Fibroblast of peridontal ligament (primary cell): ENCODE measurements at regions not wholly inside any gene's neighbourhood (a gene's known extent, or its start where the extent isn't known, plus 50 kb on each side); places are given as distances from the start of the nearest gene placed in this dataset.
"Not testable (repeated sequence)": the region's sequence is repeated elsewhere in the genome, so short reads cannot be mapped to it uniquely, and the experiment has no call there.

Experiments
- DNase-seq: peaks from one replicate; pipeline ENCODE4 v3.0.0-alpha.2; 2010; ENCODE audit errors: extremely low read depth

DNA sequence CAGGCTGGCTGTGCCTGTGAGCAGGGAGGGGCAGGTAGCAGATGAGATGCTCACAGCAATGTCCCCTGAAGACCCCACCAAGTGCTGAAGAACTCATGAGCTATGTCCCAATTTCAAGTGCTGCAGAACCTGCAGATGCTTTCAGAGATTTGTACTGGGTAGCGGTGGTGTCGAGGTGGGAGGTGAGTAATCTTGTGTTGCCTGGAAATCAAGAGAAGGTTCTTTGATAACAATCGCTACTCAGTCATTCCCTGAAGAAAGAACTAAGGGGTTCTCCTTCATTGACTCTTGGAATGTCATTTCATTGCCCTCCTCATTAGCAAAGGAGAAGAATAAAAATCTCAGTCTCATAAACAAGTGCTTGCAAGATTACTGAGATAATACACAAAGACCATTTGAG is 246.4 kb downstream of the EMX2 start:
- DNase-seq: no peak

DNA sequence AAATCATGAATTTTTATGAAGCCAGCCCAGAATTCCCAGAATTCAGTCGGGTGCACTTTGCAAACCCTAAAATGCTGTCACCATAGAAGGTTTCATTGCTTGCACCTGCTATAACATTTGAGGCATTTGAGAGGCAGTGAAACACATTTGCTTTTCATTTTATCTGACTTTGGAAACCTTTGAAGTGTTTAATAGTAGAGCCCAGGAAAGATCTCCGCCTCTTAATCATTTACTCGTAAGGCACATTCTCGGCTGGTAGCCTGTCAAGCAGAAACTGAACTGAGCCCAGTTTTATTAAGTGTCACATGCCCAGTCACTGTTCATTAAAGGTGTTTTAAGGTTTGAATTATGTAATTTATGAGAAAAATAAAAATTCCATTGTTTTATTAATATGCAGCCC is 247.6 kb downstream of the EMX2 start:
- DNase-seq: no peak

DNA sequence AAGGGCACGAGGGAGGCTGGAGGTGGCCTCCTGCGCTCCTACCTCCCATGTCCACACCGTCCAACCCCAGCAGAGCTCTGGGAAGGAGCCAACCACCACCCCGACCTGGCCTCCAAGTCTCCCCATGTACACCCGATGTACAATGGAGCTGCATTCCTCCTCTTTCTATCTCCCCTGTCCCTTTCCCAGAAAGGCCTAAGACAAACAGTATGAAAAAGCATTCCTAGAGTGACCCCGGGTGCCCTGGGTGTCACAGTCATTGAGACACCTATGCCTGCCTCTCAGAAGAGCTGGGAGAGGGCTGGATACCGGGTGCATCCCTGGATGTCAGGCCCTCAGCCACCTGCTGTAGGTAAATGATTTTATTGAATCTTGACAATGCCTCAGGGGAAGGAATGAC is 248.1 kb downstream of the EMX2 start:
- no peak for DNase-seq

DNA sequence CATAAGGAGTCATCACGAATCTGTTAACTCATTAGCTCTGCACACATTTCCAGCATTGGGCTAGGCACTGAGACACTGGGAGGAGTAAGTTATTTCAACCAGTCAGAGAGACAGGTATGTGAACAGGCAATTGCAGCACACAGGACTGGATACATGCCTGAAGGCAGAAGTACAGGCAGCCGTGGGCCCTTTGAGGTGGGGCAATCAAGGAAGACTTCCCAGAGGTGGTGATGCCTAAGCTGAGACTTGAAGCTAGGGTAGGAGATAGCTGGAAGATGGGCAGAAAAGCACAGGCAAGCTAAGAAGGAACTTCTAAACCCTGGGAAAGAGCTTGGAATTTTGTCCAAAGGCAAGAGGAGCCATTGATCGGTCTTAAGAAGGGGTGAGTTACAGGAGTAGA is 249.7 kb downstream of the EMX2 start:
- no peak for DNase-seq

GRCh38 chr10:117796130-117796745 is 250.5 kb downstream of the RAB11FIP2 start:
- DNase-seq: no peak

DNA sequence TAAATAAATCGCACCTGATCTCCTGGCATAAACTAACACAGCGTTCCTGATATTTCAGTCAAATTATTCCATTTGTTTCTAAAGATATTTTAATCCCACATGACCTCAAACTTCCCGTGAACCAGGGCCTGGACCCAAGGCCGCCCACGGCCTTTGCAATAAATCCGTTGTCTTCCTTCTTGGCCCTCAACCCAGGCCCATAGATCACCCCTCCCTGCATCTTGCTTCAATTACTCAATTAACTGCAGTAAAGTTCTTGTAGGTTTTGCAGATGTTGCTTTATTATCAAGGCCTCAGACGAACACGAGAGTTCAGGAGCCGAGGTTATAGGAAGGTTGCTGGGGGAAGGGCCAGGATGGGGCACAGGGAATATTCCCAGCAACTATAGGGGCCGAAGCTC is 249.4 kb downstream of the RAB11FIP2 start:
- no peak for DNase-seq

GRCh38 chr10:117801691-117802090 is 245.1 kb downstream of the RAB11FIP2 start:
- DNase-seq: no peak

GRCh38 chr10:117804470-117805011 is 242.2 kb downstream of the RAB11FIP2 start:
- no peak for DNase-seq

- DNase-seq: no peak
Measured at GRCh38 chr10:117805139-117805538, 241.6 kb downstream of the RAB11FIP2 start.

GRCh38 chr10:117807441-117807840 is 239.3 kb downstream of the RAB11FIP2 start:
- DNase-seq: no peak

DNA sequence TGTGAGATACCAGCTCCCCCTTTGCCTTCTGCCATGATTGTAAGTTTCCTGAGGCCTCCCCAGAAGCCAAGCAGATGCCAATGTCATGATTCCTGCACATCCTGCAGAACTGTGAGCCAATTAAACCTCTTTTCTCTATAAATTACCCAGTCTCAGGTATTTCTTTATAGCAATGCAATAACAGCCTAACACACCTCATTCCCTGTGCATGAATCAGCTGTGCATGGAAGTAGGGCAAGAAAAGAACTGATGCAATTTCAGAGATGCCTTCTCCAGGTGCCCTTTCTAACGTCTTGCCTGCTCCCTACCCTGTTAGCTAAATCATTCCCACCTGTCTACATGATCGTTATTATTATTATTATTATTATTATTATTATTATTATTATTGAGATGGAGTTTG is 230.9 kb downstream of the RAB11FIP2 start:
- not testable (repeated sequence) for DNase-seq

DNA sequence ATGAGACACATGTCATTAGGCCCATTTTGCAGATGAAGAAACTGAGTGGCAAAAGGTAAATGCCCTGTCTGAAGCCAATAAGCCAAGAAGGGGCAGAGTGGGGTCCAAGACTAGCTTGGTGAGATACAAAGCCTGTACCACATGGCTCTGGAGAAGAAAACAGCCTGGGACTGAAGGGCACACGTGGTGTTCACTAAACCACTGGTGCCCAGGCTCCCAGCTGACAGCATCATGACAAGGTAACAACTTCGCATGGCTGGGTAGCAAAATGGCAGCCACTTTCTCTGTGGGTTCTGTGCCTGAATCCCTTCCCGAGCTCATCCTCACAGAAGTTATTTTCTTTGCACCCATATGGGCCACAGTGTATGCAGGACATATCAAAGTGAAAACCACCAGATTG is 229.6 kb downstream of the RAB11FIP2 start:
- no peak for DNase-seq

GRCh38 chr10:117818721-117819120 is 228.0 kb downstream of the RAB11FIP2 start:
- DNase-seq: no peak

DNA sequence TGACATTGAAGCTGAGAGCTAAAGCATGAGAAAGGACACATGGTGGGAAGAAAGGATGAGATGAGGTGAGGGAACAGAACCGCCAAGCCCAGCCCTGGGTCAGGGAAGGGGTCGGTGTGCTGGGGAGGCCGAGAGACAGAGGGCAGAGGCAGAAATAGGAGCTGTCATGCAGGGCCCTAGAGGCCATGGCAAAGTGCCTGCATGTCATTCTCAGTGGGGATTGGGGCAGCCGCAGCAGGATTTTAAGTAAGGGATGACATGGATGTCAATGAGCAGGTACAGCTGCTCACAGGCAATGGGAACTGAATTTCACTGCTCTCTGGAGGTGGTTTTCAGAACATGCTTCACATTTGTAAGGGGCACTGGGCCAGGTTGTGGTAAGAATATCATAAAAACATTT is 227.4 kb downstream of the RAB11FIP2 start:
- no peak for DNase-seq

DNA sequence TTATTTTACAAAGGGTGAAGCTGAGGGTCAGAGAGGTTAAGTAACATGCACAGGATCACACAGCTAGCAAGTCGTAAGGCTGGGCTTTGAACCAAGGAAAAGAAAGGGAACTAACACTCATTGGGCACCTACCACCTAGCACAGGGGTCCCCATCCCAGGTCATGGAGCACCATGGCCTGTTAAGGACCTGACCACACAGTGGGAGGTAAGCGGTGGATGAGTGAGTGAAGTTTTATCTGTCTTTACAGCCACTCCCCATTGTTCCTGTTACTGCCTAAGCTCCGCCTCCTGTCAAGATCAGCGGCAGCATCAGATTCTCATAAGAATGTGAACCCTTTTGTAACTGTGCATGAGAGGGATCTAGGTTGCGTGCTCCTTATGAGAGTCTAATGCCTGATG is 222.8 kb downstream of the RAB11FIP2 start:
- no peak for DNase-seq

DNA sequence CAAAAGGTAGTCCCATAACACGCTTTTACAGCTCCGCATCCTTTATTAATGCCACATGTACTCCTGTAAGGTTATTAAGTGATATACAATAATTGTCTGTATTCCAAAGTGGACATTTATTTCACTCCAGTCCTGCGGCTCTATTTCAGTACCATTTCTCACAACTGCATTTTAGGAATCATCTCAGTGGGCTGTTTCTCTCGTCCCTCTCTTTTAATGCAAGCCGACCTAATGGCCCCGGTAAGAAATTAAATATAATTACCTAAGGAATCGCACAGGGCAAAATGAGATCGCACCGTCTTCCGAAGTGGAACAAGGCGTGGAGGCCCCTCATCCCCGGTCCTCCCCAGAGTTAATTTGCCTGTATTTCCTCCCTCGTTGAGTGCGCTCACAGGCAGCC is 216.5 kb downstream of the RAB11FIP2 start:
- DNase-seq: no peak

GRCh38 chr10:117830787-117831212 is 215.9 kb downstream of the RAB11FIP2 start:
- DNase-seq: no peak

GRCh38 chr10:117838500-117839498 is 207.9 kb downstream of the RAB11FIP2 start:
- DNase-seq: not testable (repeated sequence)

DNA sequence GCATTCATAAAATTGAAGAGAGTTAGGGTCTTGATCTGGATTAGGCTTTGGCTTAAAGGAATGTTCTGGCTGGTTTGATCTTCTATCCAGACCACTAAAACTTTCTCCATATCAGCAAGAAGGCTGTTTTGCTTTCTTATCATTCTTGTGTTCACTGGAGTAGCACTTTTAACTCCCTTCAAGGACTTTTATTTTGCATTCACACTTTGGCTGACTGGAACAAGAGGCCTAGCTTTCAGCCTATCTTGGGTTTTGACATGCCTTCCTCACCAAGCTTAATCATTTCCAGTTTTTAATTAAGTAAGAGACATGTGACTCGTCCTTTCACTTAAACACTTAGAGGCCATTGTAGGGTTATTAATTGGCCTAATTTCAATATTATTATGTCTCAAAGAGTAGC is 190.3 kb downstream of the RAB11FIP2 start:
- DNase-seq: not testable (repeated sequence)

- DNase-seq: no peak
Measured at GRCh38 chr10:117860135-117860534, 186.6 kb downstream of the RAB11FIP2 start.

DNA sequence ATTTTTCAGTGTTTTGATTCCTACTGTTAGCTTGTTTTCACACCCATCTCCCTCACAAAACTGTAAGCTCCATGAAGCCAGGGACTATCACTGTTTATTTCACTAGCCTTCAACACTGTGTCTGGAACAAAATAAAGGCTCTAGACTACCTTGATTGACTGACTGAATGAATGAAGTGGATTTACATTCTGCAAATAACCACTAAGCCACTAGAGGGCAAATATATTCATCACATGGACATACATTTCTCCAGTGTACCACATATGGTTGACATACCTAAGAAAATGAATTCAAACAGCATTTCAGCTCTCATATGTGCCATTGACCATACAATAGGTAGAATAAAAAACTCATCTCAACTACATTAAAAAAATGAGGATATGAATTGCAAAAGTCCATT is 185.9 kb downstream of the RAB11FIP2 start:
- DNase-seq: peak; percentile 1

DNA sequence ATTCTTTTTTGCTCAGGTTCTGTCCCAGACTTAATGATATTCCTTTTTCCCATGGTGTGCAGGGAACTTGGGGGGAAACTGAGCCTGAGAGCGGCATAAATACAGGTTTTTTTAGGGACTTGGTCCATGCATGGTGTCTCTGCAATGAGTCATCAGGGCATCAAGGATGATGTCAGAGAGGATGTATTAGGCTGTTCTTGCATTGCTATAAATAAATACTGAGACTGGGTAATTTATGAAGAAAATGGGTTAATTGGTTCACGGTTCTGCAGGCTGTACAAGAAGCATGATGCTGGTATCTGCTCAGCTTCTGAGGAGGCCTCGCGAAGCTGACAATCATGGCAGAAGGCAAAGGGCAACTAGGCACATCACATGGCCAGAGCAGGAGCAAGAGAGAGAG is 185.4 kb downstream of the RAB11FIP2 start:
- DNase-seq: no peak

DNA sequence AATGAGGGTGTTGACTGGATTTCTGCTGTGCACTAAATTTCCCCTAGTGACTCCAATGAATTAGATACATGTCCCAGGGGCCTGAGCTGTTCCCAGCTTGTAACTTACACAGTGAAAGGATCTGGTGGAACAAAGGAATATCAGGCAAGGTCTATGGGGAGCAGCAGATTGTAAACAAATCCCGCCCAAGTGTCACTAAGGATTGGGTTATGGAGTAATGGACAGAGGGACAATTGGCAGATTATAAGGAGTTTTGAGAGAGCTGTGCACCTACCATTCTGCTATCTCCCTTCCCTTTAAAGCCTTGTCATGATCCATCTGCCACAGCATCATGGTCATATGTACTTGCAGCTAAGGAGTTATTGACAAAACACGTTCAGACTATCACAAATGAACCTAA is 183.0 kb downstream of the RAB11FIP2 start:
- DNase-seq: no peak
